HFFc6 (cell line): ENCODE measurements at regions not wholly inside any gene's neighbourhood (a gene's known extent, or its start where the extent isn't known, plus 50 kb on each side); places are given as distances from the start of the nearest gene placed in this dataset.

Experiments
- DNase-seq: peaks from one replicate; pipeline ENCODE4 v3.0.0-alpha.2; 2018
- H3K27ac Mint-ChIP-seq: 2 replicates; pipeline ENCODE4 v1.8.0; 2020; ENCODE audit warnings: mild to moderate bottlenecking, mixed read lengths
- H3K27me3 Mint-ChIP-seq: 2 replicates; pipeline ENCODE4 v1.8.0; 2021; ENCODE audit warnings: mild to moderate bottlenecking, moderate library complexity, mixed read lengths; ENCODE audit not compliant: insufficient read depth
- H3K36me3 Mint-ChIP-seq: 2 replicates; pipeline ENCODE4 v1.8.0; 2021; ENCODE audit warnings: low read depth, mixed read lengths
- H3K4me1 Mint-ChIP-seq: 2 replicates; pipeline ENCODE4 v1.8.0; 2020; ENCODE audit warnings: low read depth, mixed read lengths
- H3K4me3 Mint-ChIP-seq: 2 replicates; pipeline ENCODE4 v1.8.0; 2020; ENCODE audit warnings: mild to moderate bottlenecking, moderate library complexity, mixed read lengths
- H3K9me3 Mint-ChIP-seq: 2 replicates; pipeline ENCODE4 v1.8.0; 2020; ENCODE audit warnings: mild to moderate bottlenecking, mixed read lengths
- TF ChIP-seq, protein P1 (sequence below): fragments of 200-600 bp; sonication (generic); IDR thresholded peaks from 2 replicates; pipeline ENCODE4 v1.5.0; 2021; ENCODE audit warnings: antibody characterized with exemption, mild to moderate bottlenecking

DNA sequence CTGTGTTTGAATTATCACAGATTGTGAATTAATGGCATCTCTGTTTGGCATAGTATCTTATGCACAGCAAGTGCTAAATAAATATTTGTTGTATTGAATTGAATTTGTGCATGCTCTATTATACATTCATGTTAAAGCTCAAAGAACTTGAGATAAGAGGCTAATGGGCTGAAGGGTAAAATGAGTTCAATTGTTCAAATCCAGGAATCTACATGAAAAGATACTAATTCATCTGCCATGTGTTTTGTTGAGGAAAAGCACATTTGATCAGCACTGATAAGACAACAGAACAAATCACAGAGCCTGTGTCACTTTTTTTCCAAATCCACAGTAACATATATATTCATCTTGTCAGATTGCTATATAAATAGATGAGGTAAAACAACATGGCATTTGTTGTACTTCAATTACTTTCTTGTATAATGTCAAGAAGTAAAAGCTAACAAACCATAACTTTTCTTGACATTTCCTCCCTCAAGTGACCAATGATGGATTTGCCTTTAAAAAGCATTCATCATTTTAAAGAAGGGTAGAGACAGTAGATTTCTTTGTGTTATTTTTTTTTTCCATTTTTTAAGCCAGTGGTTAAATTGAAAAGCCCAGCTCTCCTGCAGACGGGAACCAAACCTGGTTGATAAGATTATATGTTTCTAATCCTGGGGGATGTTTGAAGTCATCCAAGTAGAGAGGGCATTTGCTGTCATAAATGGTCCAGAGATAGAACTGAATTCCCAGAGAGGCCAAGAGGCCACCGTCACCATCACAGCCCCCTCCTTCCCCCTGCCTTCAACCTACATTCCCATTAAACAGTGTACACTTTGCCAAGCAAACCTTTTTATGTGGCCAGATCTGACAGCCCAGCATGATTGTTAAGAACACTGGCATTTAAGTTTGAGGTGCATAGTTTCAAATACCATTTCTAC, 123.0 kb downstream of the CHD9NB start:
- DNase-seq: no peak
- Mint-ChIP-seq H3K4me3 (no peak overlapping the region), H3K36me3 (no peaks in the 10 kb centered on the region), H3K27ac (no peak overlapping the region), H3K4me1 (no peaks in the 10 kb centered on the region), H3K27me3 (no peaks in the 10 kb centered on the region), H3K9me3 (peaks cover 9% of the 10 kb centered on the region; the same call in 1 of the 2 replicates)
- TF ChIP-seq, protein P1, sequence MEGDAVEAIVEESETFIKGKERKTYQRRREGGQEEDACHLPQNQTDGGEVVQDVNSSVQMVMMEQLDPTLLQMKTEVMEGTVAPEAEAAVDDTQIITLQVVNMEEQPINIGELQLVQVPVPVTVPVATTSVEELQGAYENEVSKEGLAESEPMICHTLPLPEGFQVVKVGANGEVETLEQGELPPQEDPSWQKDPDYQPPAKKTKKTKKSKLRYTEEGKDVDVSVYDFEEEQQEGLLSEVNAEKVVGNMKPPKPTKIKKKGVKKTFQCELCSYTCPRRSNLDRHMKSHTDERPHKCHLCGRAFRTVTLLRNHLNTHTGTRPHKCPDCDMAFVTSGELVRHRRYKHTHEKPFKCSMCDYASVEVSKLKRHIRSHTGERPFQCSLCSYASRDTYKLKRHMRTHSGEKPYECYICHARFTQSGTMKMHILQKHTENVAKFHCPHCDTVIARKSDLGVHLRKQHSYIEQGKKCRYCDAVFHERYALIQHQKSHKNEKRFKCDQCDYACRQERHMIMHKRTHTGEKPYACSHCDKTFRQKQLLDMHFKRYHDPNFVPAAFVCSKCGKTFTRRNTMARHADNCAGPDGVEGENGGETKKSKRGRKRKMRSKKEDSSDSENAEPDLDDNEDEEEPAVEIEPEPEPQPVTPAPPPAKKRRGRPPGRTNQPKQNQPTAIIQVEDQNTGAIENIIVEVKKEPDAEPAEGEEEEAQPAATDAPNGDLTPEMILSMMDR: no peak

DNA sequence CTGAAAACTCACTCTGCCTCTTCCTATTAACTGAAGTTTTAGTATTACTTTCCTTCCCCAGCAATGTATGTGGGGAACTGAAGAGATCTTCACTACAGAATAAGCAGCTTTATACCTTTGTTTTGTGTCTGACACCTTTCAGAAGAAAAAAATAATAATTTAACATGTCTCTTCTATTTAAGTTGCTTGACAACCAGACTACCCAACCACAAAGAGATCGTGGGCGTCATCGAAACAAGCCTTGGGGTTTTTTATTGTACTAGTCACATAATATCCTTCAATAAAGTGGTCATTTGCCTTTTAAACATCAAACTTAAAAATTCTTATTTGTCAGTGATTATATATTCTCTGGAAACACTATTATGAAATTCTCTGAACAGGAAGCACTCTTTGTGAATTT, 123.7 kb downstream of the CHD9NB start:
- Mint-ChIP-seq H3K9me3 (peaks cover 9% of the 10 kb centered on the region; the same call in 1 of the 2 replicates), H3K4me1 (no peaks in the 10 kb centered on the region), H3K27ac (no peak overlapping the region), H3K36me3 (no peaks in the 10 kb centered on the region), H3K27me3 (no peaks in the 10 kb centered on the region), H3K4me3 (no peak overlapping the region)
- no peak for DNase-seq
- TF ChIP-seq, protein P1: no peak

DNA sequence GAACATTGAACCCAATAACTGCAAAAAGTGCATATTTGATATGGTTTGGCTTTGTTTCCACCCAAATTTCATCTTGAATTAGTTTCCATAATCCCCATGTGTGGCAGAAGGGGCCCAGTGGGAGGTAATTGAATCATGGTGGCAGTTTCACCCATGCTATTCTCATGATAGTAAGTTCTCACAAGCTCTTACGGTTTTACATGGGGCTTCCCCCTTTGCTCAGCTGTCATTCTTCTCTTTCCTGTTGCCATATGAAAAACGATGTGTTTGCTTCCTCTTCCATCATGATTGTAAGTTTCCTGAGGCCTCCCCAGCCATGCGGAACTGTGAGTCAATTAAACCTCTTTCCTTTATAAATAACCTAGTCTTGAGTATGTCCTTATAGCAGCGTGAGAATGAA, 127.6 kb downstream of the CHD9NB start:
- no peaks in the 10 kb centered on the region for H3K4me1 Mint-ChIP-seq
- no peaks in the 10 kb centered on the region for H3K36me3 Mint-ChIP-seq
- H3K9me3 Mint-ChIP-seq: peaks cover 9% of the 10 kb centered on the region; the same call in 1 of the 2 replicates
- H3K27me3 Mint-ChIP-seq: no peaks in the 10 kb centered on the region
- H3K27ac Mint-ChIP-seq: no peak overlapping the region
- H3K4me3 Mint-ChIP-seq: no peak overlapping the region
- DNase-seq: no peak
- TF ChIP-seq, protein P1: no peak

DNA sequence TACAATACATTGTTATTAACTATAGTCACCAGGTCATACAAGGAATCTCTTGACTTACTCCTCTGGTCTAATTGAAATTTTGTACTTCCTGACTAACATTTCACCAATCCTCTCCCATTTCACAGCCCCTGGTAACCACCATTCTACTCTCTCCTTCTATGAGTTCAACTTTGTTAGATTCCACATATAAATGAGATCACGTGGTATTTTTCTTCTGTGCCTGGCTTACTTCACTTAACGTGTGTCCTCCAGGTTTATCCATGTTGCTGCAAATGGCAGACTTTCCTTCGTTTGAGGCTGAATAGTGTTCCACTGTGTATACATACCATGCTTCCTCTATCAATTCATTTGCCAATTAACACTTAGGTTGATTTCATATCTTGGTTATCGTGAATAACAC, 128.5 kb downstream of the CHD9NB start:
- TF ChIP-seq, protein P1: no peak
- no peak for DNase-seq
- H3K9me3 Mint-ChIP-seq: peaks cover 9% of the 10 kb centered on the region; the same call in 1 of the 2 replicates
- H3K4me3 Mint-ChIP-seq: no peak overlapping the region
- H3K36me3 Mint-ChIP-seq: no peaks in the 10 kb centered on the region
- H3K27ac Mint-ChIP-seq: no peak overlapping the region
- H3K4me1 Mint-ChIP-seq: no peaks in the 10 kb centered on the region
- no peaks in the 10 kb centered on the region for H3K27me3 Mint-ChIP-seq

DNA sequence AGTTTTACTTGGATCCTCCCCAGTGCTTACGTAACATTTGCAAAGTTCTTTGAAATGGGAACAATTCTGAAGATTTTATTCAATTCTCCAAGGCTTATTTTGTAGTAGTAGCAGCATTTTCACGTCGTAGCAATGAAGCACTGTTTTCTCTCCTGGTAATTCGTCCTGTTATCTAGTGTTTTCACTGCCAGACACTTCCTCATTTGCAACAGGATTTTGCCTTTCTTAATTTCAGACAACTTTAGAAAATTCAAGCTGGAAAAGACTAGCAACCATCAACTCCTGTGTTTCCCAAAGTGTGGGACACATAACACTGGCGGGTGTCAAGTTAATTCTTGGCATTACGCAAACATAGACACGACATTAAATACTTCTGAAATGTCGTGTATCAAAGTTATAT, 131.6 kb downstream of the CHD9NB start:
- Mint-ChIP-seq H3K4me1 (no peaks in the 10 kb centered on the region), H3K36me3 (no peaks in the 10 kb centered on the region), H3K27ac (no peak overlapping the region), H3K4me3 (no peak overlapping the region), H3K9me3 (peaks cover 9% of the 10 kb centered on the region; the same call in 1 of the 2 replicates), H3K27me3 (peaks cover under 1% of the 10 kb centered on the region; the same call in 1 of the 2 replicates)
- TF ChIP-seq, protein P1: no peak
- DNase-seq: no peak
